HEK293 (cell line): ENCODE measurements at regions not wholly inside any gene's neighbourhood (a gene's known extent, or its start where the extent isn't known, plus 50 kb on each side); places are given as distances from the start of the nearest gene placed in this dataset.
A peak's percentile ranks its signal among the peaks of the same experiment; 100 is the strongest.

Experiments used
- CTCF ChIA-PET: fragments of 350-600 bp; formaldehyde crosslinking; extraction: SDS; loops from one replicate; lab custom pipeline; 2021; ENCODE audit warnings: antibody characterized with exemption; lab: Yijun Ruan, JAX
- POLR2A ChIA-PET: fragments of 300-600 bp; formaldehyde crosslinking; extraction: SDS; loops from one replicate; lab custom pipeline; 2020; ENCODE audit warnings: antibody characterized with exemption, inconsistent platforms; lab: Yijun Ruan, JAX
- H3K27ac ChIP-seq: fragments of 200-500 bp; sonication (Bioruptor generic); 2 replicates; pipeline ENCODE4 v1.5.1; 2014; ENCODE audit warnings: low read depth, low read length, control low read depth, inconsistent platforms; ENCODE audit errors: extremely low read depth
- H3K36me3 ChIP-seq, 2 experiments: fragments of 200-500 bp in 1 of 2; sonication (Bioruptor generic) in 1 of 2; 1 replicate in 1 of 2; 2 replicates in 1 of 2; pipeline ENCODE4 v1.5.1; 2014 to 2017; ENCODE audit warnings: inconsistent platforms in 2 of 2, low read length in 2 of 2; ENCODE audit not compliant: control insufficient read depth in 2 of 2, insufficient read depth in 1 of 2
- H3K4me1 ChIP-seq: fragments of 200-500 bp; sonication (Bioruptor generic); 2 replicates; pipeline ENCODE4 v1.5.1; 2014; ENCODE audit warnings: mild to moderate bottlenecking, low read length, inconsistent platforms; ENCODE audit not compliant: control insufficient read depth, insufficient read depth
- H3K4me3 ChIP-seq: 2 replicates; pipeline ENCODE4 v1.5.1; 2011; ENCODE audit warnings: low read depth, mild to moderate bottlenecking, control low read depth, low read length, moderate library complexity
- H3K9me3 ChIP-seq: fragments of 200-500 bp; sonication (Bioruptor generic); 2 replicates; pipeline ENCODE4 v1.5.1; 2014; ENCODE audit warnings: low read depth, low read length, inconsistent platforms; ENCODE audit not compliant: control insufficient read depth, insufficient read depth
- BCL11A ChIP-seq: fragments of 450-650 bp; formaldehyde crosslinking; IDR thresholded peaks from 2 replicates; pipeline ENCODE4 v1.5.1; 2016; ENCODE audit warnings: low read depth, missing biosample characterization, missing genetic modification characterization
- ELK4 ChIP-seq: IDR thresholded peaks from 2 replicates; pipeline ENCODE4 v1.6.1; 2011; ENCODE audit warnings: mild to moderate bottlenecking, low read depth, low read length, borderline replicate concordance
- MZF1 ChIP-seq: fragments of 450-650 bp; formaldehyde crosslinking; IDR thresholded peaks from 2 replicates; pipeline ENCODE4 v1.5.1; 2017; ENCODE audit warnings: missing biosample characterization, missing genetic modification characterization, borderline replicate concordance
- PRDM10 ChIP-seq: fragments of 450-650 bp; formaldehyde crosslinking; IDR thresholded peaks from 2 replicates; pipeline ENCODE4 v1.5.1; 2016; ENCODE audit warnings: missing biosample characterization, missing genetic modification characterization
- SCRT1 ChIP-seq: fragments of 450-650 bp; formaldehyde crosslinking; IDR thresholded peaks from 2 replicates; pipeline ENCODE4 v1.5.1; 2016; ENCODE audit warnings: missing biosample characterization, missing genetic modification characterization, borderline replicate concordance
- ZBTB20 ChIP-seq: fragments of 450-650 bp; formaldehyde crosslinking; IDR thresholded peaks from 2 replicates; pipeline ENCODE4 v1.5.1; 2016; ENCODE audit warnings: missing biosample characterization, missing genetic modification characterization
- ZBTB44 ChIP-seq: fragments of 450-650 bp; IDR thresholded peaks from 2 replicates; pipeline ENCODE4 v1.5.1; 2018; ENCODE audit warnings: missing biosample characterization, mild to moderate bottlenecking, missing genetic modification characterization
- ZBTB7A ChIP-seq: fragments of 450-650 bp; formaldehyde crosslinking; IDR thresholded peaks from 2 replicates; pipeline ENCODE4 v1.5.1; 2016; ENCODE audit warnings: low read depth, missing biosample characterization, missing genetic modification characterization
- ZEB2 ChIP-seq: fragments of 450-650 bp; formaldehyde crosslinking; IDR thresholded peaks from 2 replicates; pipeline ENCODE4 v1.5.1; 2016; ENCODE audit warnings: missing biosample characterization, missing genetic modification characterization
- ZNF169 ChIP-seq: fragments of 450-650 bp; formaldehyde crosslinking; IDR thresholded peaks from 2 replicates; pipeline ENCODE4 v1.5.1; 2016; ENCODE audit warnings: missing biosample characterization, missing genetic modification characterization
- ZNF24 ChIP-seq: fragments of 450-650 bp; formaldehyde crosslinking; IDR thresholded peaks from 2 replicates; pipeline ENCODE4 v1.5.1; 2016; ENCODE audit warnings: missing biosample characterization, missing genetic modification characterization
- ZNF324 ChIP-seq: fragments of 450-650 bp; formaldehyde crosslinking; IDR thresholded peaks from 2 replicates; pipeline ENCODE4 v1.5.1; 2016; ENCODE audit warnings: missing biosample characterization, missing genetic modification characterization
- ZNF391 ChIP-seq: fragments of 450-650 bp; formaldehyde crosslinking; IDR thresholded peaks from 2 replicates; pipeline ENCODE4 v1.5.1; 2016; ENCODE audit warnings: low read depth, missing biosample characterization, missing genetic modification characterization, borderline replicate concordance
- ZNF449 ChIP-seq: fragments of 450-650 bp; formaldehyde crosslinking; IDR thresholded peaks from 2 replicates; pipeline ENCODE4 v1.5.1; 2017; ENCODE audit warnings: missing biosample characterization, mild to moderate bottlenecking, missing genetic modification characterization, moderate library complexity
- ZNF548 ChIP-seq: fragments of 450-650 bp; formaldehyde crosslinking; IDR thresholded peaks from 2 replicates; pipeline ENCODE4 v1.5.1; 2016; ENCODE audit warnings: missing biosample characterization, missing genetic modification characterization
- ZNF610 ChIP-seq: fragments of 450-650 bp; formaldehyde crosslinking; IDR thresholded peaks from 2 replicates; pipeline ENCODE4 v1.5.1; 2016; ENCODE audit warnings: missing biosample characterization, missing genetic modification characterization, borderline replicate concordance
- ZNF664 ChIP-seq: fragments of 450-650 bp; formaldehyde crosslinking; IDR thresholded peaks from 2 replicates; pipeline ENCODE4 v1.5.1; 2016; ENCODE audit warnings: missing biosample characterization, missing genetic modification characterization
- ZSCAN5A ChIP-seq: fragments of 450-650 bp; formaldehyde crosslinking; IDR thresholded peaks from 2 replicates; pipeline ENCODE4 v1.5.1; 2016; ENCODE audit warnings: missing biosample characterization, missing genetic modification characterization

- TF ChIP-seq PRDM10 (tag by site-specific recombination) (peak; percentile 98), ZNF324 (peak; percentile 86), MZF1 (peak; percentile 75; the same call in 1 of the 2 replicates), ZNF169 (tag by site-specific recombination) (no peak), ZEB2 (tag by site-specific recombination) (peak; percentile 75), ZNF664 (tag by site-specific recombination) (peak; percentile 67)
- TF ChIP-seq, all 188 proteins: peak for 36
These were observed 53.5 kb upstream of the TIAM1 start (continued) for GRCh38 chr21:31397515-31397926.

- Histone ChIP-seq H3K36me3 (no peaks in the 10 kb centered on the region), H3K4me3 (no peak overlapping the region), H3K27ac (no peak overlapping the region), H3K9me3 (no peaks in the 10 kb centered on the region), H3K4me1 (peaks cover 28% of the 10 kb centered on the region)
- CTCF ChIA-PET: interaction anchor here (0.7 to 0.9 kb wide), 3 partner anchors 9 to 998 kb away, joined by 3 read pairs; no protein-coding TSS in a partner anchor
- POLR2A ChIA-PET: interaction anchor here (0.7 kb wide), 1 partner anchor 162 kb away, joined by 6 read pairs; no protein-coding TSS in a partner anchor
- TF ChIP-seq ELK4: no peak
- no peak for TF ChIP-seq BCL11A (tag by site-specific recombination)
- no peak for TF ChIP-seq ZNF391 (tag by site-specific recombination)
- no peak for TF ChIP-seq ZBTB7A (tag by site-specific recombination)
- TF ChIP-seq ZBTB44 (tag by site-specific recombination): no peak
- no peak for TF ChIP-seq ZNF610
- TF ChIP-seq ZNF548 (tag by site-specific recombination): no peak
- TF ChIP-seq ZNF449 (tag by site-specific recombination): no peak
- TF ChIP-seq ZSCAN5A: no peak
- TF ChIP-seq ZBTB20 (tag by site-specific recombination): no peak
- no peak for TF ChIP-seq SCRT1 (tag by site-specific recombination)
- TF ChIP-seq ZNF24: no peak
These were observed 53.0 kb upstream of the TIAM1 start for GRCh38 chr21:31397030-31397429.
